OCI-LY7 (cell line): ENCODE measurements at regions not wholly inside any gene's neighbourhood (a gene's known extent, or its start where the extent isn't known, plus 50 kb on each side); places are given as distances from the start of the nearest gene placed in this dataset.

Experiments
- CTCF ChIP-seq: fragments of 200-600 bp; sonication (generic); conservative IDR thresholded peaks from 2 replicates; pipeline ENCODE4 v1.5.1; 2014; ENCODE audit warnings: mild to moderate bottlenecking, antibody characterized with exemption, low read length, moderate library complexity, mixed read lengths
- EZH2phosphoT487 ChIP-seq: fragments of 200-600 bp; sonication (generic); IDR thresholded peaks from 2 replicates; pipeline ENCODE4 v1.6.1; 2018; ENCODE audit warnings: low read depth, borderline replicate concordance, mild to moderate bottlenecking, mixed run types, antibody characterized with exemption, low read length, moderate library complexity, mixed read lengths

- no peak for TF ChIP-seq CTCF
- TF ChIP-seq EZH2phosphoT487 = no peak
Measured at GRCh38 chr18:5040476-5040875, 156.6 kb downstream of the AKAIN1 start.
